B cell (primary cell): ENCODE measurements at regions not wholly inside any gene's neighbourhood (a gene's known extent, or its start where the extent isn't known, plus 50 kb on each side); places are given as distances from the start of the nearest gene placed in this dataset.
"Not testable (repeated sequence)": the region's sequence is repeated elsewhere in the genome, so short reads cannot be mapped to it uniquely, and the experiment has no call there.

ENCODE experiments used
- ATAC-seq: fragments of 200-7000 bp; cut with Tn5 transposase; one replicate; pipeline ENCODE4 v1.10.0; 2021; ENCODE audit warnings: low read depth, mild to moderate bottlenecking, moderate number of reproducible peaks, moderate library complexity
- CTCF ChIA-PET: fragments of 350-600 bp; sonication (Branson Sonifier 250); formaldehyde crosslinking; loops from one replicate; lab custom pipeline; 2021; ENCODE audit warnings: antibody characterized with exemption, inconsistent platforms; lab: Charles Lee
- POLR2A ChIA-PET: fragments of 350-600 bp; sonication (Branson Sonifier 250); formaldehyde crosslinking; loops from one replicate; lab custom pipeline; 2021; ENCODE audit warnings: antibody characterized with exemption; lab: Charles Lee
- DNase-seq: peaks from one replicate; pipeline ENCODE4 v3.0.0; 2013
- H2AFZ ChIP-seq: 2 replicates; pipeline ENCODE4 v1.6.1; 2012; ENCODE audit warnings: mild to moderate bottlenecking, low read depth, low read length; ENCODE audit not compliant: insufficient read depth, poor library complexity, severe bottlenecking
- H3K27ac ChIP-seq, 2 donors: 1 replicate in 1 of 2; 2 replicates in 1 of 2; pipeline ENCODE4 v1.5.1; 2012 to 2013; ENCODE audit warnings: low read length in 2 of 2, mild to moderate bottlenecking in 2 of 2, moderate library complexity in 1 of 2
- H3K27me3 ChIP-seq, 4 experiments: fragments of 200-600 bp in 1 of 4; sonication (generic) in 1 of 4; replicated peaks in 1 of 4; 1 replicate in 2 of 4; 2 replicates in 2 of 4; pipeline versions ENCODE4 v1.6.1 to v1.7.0; 2013 to 2016; ENCODE audit warnings: low read length in 3 of 4, mild to moderate bottlenecking in 2 of 4, mixed read lengths in 1 of 4, moderate library complexity in 1 of 4; ENCODE audit not compliant: insufficient read depth in 4 of 4, control insufficient read depth in 3 of 4; ENCODE audit errors: control extremely low read depth in 1 of 4
- H3K36me3 ChIP-seq, 2 experiments: replicated peaks in 1 of 2; 1 replicate in 1 of 2; 2 replicates in 1 of 2; pipeline versions ENCODE4 v1.6.1 to v1.7.1; 2013; ENCODE audit warnings: low read length in 1 of 2; ENCODE audit not compliant: insufficient read depth in 2 of 2, control insufficient read depth in 1 of 2; ENCODE audit errors: control extremely low read depth in 1 of 2, extremely low read depth in 1 of 2
- H3K4me1 ChIP-seq, 2 donors: fragments of 200-600 bp in 1 of 2; sonication (generic) in 1 of 2; 1 replicate in 1 of 2; 2 replicates in 1 of 2; pipeline versions ENCODE4 v1.5.1 to v1.6.1; 2013 to 2017; ENCODE audit warnings: low read length in 2 of 2; ENCODE audit not compliant: control insufficient read depth in 2 of 2, insufficient read depth in 2 of 2
- H3K4me2 ChIP-seq: replicated peaks from 2 replicates; pipeline ENCODE3; 2012; ENCODE audit warnings: mild to moderate bottlenecking, low read depth, low read length; ENCODE audit not compliant: poor library complexity, severe bottlenecking
- H3K4me3 ChIP-seq, 5 experiments: fragments of 200-600 bp in 1 of 5; sonication (generic) in 1 of 5; 1 replicate in 3 of 5; 2 replicates in 2 of 5; pipeline versions ENCODE4 v1.5.1 to v1.7.0; 2011 to 2016; ENCODE audit warnings: low read length in 4 of 5, mild to moderate bottlenecking in 4 of 5, low read depth in 2 of 5, control low read depth in 1 of 5, moderate library complexity in 1 of 5; ENCODE audit not compliant: insufficient read depth in 1 of 5; ENCODE audit errors: control extremely low read depth in 1 of 5, extremely low read depth in 1 of 5
- H3K79me2 ChIP-seq: fragments of 200-600 bp; sonication (generic); one replicate; pipeline ENCODE4 v1.6.0; 2016; ENCODE audit warnings: low read length; ENCODE audit not compliant: control insufficient read depth, insufficient read depth
- H3K9ac ChIP-seq: fragments of 200-600 bp; sonication (generic); 2 replicates; pipeline ENCODE4 v1.6.1; 2017; ENCODE audit warnings: mild to moderate bottlenecking, low read length, moderate library complexity
- H3K9me3 ChIP-seq, 3 donors: one replicate each; pipeline versions ENCODE4 v1.6.1 to v1.7.1; 2013; ENCODE audit warnings: low read length in 2 of 3; ENCODE audit not compliant: control insufficient read depth in 2 of 3, insufficient read depth in 1 of 3; ENCODE audit errors: control extremely low read depth in 1 of 3
- H4K20me1 ChIP-seq: 2 replicates; pipeline ENCODE4 v1.6.0; 2012; ENCODE audit warnings: mild to moderate bottlenecking, low read length; ENCODE audit not compliant: insufficient read depth, control insufficient read depth, poor library complexity, severe bottlenecking
- H3K27ac Mint-ChIP-seq: one replicate; pipeline ENCODE4 v1.8.0; 2021; ENCODE audit warnings: mixed read lengths
- H3K27me3 Mint-ChIP-seq: one replicate; pipeline ENCODE4 v1.8.0; 2021; ENCODE audit warnings: mixed read lengths
- H3K4me1 Mint-ChIP-seq: one replicate; pipeline ENCODE4 v1.8.0; 2021; ENCODE audit warnings: mixed read lengths
- H3K4me3 Mint-ChIP-seq: one replicate; pipeline ENCODE4 v1.8.0; 2021; ENCODE audit warnings: mixed read lengths
- H3K9me3 Mint-ChIP-seq: one replicate; pipeline ENCODE4 v1.8.0; 2022; ENCODE audit warnings: mixed read lengths; ENCODE audit not compliant: insufficient read depth
- EZH2 ChIP-seq: IDR thresholded peaks from 2 replicates; pipeline ENCODE4 v1.6.1; 2012; ENCODE audit warnings: borderline replicate concordance, low read depth, mild to moderate bottlenecking, moderate library complexity, low read length; ENCODE audit not compliant: insufficient read depth, poor library complexity, severe bottlenecking
- WGBS: methylation state at CpG from one replicate; pipeline ENCODE4 v1.1.5; 2013; ENCODE audit warnings: missing lambda C conversion rate; ENCODE audit not compliant: insufficient coverage; 5-methylcytosine and 5-hydroxymethylcytosine counted together
- intact Hi-C: fragments of 100-400 bp; cut with micrococcal nuclease; formaldehyde crosslinking; loops from one replicate; pipeline ENCODE4 v1.10.0; 2022
- TF ChIP-seq, protein P1 (sequence below): fragments of 200-600 bp; IDR thresholded peaks from one replicate; pipeline ENCODE4 v1.8.0; 2022; ENCODE audit warnings: antibody characterized with exemption, mild to moderate bottlenecking

DNA sequence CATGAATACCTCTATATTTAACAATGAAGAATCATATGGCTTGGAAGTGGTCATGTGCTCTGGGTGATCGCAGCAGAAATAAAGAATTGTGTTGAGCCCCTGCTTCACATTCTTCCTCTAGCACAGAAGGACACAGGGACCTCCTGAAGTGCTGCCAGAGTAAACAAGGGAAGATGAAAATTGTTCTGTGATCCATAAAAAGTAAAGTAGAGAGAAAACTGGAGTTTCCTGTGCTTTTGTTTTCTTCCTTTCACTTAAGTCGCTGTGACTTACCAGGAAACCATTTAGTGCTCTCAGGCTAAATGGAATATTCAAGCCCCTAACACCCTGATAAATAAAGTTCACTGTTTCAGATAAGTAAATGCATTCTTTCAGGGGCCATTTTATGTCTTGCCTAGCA is 1173.6 kb upstream of the CHAC2 start:
- Histone ChIP-seq H2AFZ (no peak overlapping the region), H3K4me1 (no peaks in the 10 kb centered on the region), H4K20me1 (no peaks in the 10 kb centered on the region), H3K79me2 (no peaks in the 10 kb centered on the region), H3K27me3 (no peaks in the 10 kb centered on the region), H3K4me3 (no peak overlapping the region), H3K9ac (no peak overlapping the region), H3K36me3 (no peaks in the 10 kb centered on the region), H3K9me3 (peaks cover 0 to 5% (median 0%) of the 10 kb centered on the region in 3 donors), H3K27ac (no peak overlapping the region), H3K4me2 (no peak overlapping the region)
- intact Hi-C loops: no loop called here
- Mint-ChIP-seq H3K9me3 (peaks cover 2% of the 10 kb centered on the region), H3K27me3 (no peaks in the 10 kb centered on the region), H3K4me3 (no peak overlapping the region), H3K27ac (no peak overlapping the region), H3K4me1 (no peaks in the 10 kb centered on the region)
- no CpG with 5 or more reads among the region's 2 CpGs for WGBS
- ATAC-seq (no peak), DNase-seq (no peak)
- POLR2A ChIA-PET: no interaction called here
- TF ChIP-seq, protein P1, sequence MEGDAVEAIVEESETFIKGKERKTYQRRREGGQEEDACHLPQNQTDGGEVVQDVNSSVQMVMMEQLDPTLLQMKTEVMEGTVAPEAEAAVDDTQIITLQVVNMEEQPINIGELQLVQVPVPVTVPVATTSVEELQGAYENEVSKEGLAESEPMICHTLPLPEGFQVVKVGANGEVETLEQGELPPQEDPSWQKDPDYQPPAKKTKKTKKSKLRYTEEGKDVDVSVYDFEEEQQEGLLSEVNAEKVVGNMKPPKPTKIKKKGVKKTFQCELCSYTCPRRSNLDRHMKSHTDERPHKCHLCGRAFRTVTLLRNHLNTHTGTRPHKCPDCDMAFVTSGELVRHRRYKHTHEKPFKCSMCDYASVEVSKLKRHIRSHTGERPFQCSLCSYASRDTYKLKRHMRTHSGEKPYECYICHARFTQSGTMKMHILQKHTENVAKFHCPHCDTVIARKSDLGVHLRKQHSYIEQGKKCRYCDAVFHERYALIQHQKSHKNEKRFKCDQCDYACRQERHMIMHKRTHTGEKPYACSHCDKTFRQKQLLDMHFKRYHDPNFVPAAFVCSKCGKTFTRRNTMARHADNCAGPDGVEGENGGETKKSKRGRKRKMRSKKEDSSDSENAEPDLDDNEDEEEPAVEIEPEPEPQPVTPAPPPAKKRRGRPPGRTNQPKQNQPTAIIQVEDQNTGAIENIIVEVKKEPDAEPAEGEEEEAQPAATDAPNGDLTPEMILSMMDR: no peak
- TF ChIP-seq EZH2: no peak
- CTCF ChIA-PET: no interaction called here

DNA sequence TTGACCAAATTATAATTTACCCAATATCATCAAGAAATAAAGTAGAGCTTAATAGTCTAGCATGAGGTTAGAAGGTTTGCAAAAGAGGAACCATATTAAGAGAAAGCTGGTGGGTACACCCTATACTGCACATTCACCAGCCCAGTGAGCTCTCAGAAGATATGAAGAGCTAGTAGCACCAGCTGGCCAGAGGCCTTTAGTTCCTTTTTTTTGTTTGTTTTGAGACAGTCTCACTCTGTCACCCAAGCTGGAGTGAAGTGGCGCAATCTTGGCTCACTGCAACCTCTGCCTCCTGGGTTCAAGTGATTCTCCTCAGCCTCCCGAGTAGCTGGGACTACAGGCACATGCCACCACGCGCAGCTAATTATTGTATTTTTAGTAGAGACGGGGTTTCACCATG is 1183.5 kb upstream of the CHAC2 start:
- H3K4me3 Mint-ChIP-seq, DNase-seq, H3K36me3 ChIP-seq, H4K20me1 ChIP-seq, H3K4me1 Mint-ChIP-seq, H3K27me3 ChIP-seq, H3K27ac Mint-ChIP-seq, H3K79me2 ChIP-seq, CTCF ChIA-PET, H3K9ac ChIP-seq, H3K9me3 Mint-ChIP-seq, H3K27me3 Mint-ChIP-seq, H3K4me1 ChIP-seq, H3K4me2 ChIP-seq, H2AFZ ChIP-seq, intact Hi-C loops, H3K27ac ChIP-seq, POLR2A ChIA-PET, H3K4me3 ChIP-seq, ATAC-seq: not testable (repeated sequence)
- WGBS: 62% methylated on average over 2 of the region's 5 CpGs
- peaks cover 0 to 11% (median 1%) of the 10 kb centered on the region in 3 donors for H3K9me3 ChIP-seq
